ENCODE measurements at regions not wholly inside any gene's neighbourhood (a gene's known extent, or its start where the extent isn't known, plus 50 kb on each side); places are given as distances from the start of the nearest gene placed in this dataset.

- peak; percentile 69 for DNase-seq (ENCODE audit: low spot score)
Measured at GRCh38 chr5:141747152-141748141, 65.4 kb upstream of the ARAP3 start.

DNA sequence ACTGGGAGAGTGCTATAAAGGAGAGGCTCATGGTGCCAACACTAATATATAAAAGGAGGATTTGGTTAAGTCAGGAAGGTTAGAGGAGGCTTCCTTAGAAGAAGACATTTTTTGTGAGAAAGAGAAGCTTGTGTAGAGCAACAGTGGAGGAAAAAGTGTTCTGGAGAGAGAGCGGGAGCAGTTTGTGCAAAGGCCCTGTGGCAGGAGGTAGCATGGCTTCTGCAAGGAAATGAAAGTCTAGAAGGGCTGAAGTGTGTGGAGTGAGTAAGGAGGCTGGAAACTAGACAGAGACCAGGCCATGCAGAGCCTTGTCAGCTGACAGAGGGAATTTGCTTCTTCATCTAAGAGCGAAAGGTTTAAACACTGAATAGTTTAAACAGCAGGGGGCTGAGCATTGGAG is 64.4 kb upstream of the ARAP3 start:
- no peak for DNase-seq (ENCODE audit: low spot score)

- DNase-seq (ENCODE audit: low spot score) = no peak
Measured at GRCh38 chr5:141745390-141745789, 63.4 kb upstream of the ARAP3 start.

GRCh38 chr5:141743866-141744272 is 61.8 kb upstream of the ARAP3 start:
- DNase-seq (ENCODE audit: low spot score) = no peak

GRCh38 chr5:141742866-141743851 is 61.1 kb upstream of the ARAP3 start:
- peak; percentile 22 for DNase-seq (ENCODE audit: low spot score)

DNA sequence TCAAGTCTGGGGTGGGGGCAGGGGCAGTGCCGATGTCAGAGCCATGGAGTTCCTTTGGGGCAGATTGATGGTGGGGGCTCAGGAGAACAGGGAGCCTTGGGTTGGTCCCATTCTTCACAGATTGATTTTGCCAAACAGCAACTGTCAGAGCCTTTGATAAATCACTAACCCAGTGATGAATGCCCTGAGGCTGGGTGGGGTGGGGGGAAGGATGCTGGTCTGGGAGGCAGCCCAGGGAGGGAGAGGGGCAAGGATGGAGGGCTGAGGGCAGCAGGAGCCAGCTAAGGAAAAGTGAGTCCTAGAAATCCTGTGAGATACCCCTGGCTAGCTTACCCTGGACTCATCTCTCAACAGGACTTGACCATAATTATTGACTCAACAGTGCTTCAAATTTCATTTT is 60.1 kb upstream of the ARAP3 start:
- DNase-seq (ENCODE audit: low spot score) = no peak

DNA sequence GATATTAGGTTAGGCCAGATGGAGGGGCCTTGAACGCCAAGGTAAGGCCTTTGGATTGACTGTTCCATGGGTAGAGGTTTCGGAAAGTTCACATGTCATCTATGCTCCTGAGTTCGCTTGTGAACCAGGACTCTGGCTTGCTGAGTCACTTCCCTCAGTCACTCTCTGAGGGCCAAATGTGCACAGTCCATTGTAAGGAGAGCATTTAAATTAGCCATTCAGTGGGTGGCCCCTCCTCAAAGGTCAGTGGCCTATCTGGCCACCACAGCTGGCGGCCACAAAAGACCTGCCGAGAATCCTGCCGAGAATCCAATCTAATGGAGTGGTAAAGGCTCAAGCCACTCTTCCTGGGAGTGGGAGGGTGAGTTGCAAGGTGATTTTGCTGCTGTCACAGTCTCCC is 58.9 kb upstream of the ARAP3 start:
- DNase-seq (ENCODE audit: low spot score) = no peak

DNA sequence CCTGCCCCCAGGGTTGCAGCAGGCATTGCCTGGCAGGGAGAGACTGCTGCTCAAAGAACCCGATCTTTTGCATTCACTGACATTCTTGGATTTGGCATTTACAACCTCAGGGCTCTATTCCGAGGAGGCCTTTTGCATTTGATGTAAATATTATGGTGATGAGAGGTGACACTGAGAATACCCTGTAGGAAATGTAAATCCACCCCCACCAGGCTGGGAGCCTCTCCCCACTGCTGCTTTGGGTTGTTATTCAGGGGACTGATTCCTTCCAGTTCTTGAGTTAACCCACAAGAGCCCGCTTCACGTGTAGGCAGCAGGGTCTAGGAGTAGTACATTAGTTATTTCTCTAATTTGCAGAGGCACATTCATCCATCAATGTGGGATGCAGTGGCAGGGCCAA is 55.5 kb upstream of the ARAP3 start:
- DNase-seq (ENCODE audit: low spot score) = no peak

- DNase-seq (ENCODE audit: low spot score) = no peak
Measured at GRCh38 chr5:141735823-141736222, 53.8 kb upstream of the ARAP3 start.

DNA sequence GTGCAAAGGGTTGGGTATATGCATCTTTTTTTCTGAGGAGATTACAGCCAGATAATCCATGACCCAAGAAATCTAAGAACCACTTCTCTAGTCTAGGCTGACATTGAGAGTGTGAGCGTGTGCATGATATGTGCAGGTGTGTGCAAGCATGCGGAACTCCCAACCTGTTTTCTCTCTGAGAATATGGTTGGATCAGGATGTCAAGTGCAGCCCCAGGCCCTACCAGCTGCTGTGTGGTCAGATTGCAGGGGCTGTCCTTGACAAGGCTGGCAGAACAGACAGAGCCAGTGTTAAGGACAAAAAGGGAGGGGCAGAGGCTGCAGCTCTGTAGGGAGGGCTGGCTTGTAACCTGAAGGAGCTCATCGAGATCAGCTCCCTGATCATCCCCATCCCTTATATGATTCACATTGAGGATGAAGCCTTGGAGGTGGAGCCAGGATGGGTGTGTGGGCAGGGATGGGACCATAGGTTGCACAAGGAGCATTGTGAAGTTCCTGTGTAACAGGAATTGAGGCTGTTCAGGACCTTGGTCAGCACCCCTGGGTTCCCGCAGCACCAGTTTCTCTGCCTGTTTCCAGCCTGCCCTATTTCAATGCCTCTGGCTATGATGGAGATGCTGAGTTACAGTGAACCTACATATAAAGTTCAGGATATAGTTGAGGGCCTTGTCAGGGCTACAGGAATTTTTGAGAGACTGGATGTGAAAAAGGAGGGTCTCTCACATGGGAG is 52.6 kb upstream of the ARAP3 start:
- peak; percentile 67 for DNase-seq (ENCODE audit: low spot score)

DNA sequence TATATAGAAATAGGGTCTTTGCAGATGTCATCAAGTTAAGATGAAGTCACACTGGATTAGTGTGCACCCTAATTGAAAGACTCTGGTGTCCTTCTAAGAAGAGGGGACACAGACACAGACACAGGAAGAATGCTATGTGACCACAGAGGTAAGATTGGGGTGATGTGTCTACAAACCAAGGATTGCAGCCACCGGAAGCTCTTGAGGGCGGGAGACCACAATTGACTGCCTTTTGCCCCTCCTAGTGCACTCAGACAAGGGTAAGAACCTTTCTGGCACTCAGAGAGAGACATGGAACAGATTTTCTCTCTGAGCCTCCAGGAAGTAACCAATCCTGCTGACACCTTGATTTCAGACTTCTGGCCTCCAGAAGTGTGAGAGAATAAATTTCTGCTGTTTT is 51.2 kb upstream of the ARAP3 start:
- DNase-seq (ENCODE audit: low spot score) = no peak

DNA sequence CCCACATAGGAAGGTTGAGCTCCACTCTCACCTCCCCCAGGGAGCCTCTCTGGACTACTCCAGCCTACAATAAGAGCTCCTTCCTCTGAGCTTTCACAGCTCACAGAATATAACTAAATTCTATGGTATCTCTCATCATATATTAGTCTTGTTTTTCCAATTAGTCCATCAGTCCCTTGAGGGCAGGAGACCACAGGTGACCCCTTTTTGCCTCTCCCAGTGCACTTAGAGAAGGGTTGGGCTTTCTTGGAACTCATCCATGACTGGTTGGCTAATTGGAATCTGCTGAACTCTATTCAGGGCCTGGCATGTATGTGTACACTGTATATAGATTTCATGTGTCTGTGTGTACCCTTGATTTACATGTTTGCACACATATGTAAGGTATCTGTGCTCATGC is 50.4 kb upstream of the ARAP3 start:
- DNase-seq (ENCODE audit: low spot score) = no peak

Data from mucosa of gallbladder (tissue), 1 donor.